ENCODE measurements at regions not wholly inside any gene's neighbourhood (a gene's known extent, or its start where the extent isn't known, plus 50 kb on each side); places are given as distances from the start of the nearest gene placed in this dataset.

DNA sequence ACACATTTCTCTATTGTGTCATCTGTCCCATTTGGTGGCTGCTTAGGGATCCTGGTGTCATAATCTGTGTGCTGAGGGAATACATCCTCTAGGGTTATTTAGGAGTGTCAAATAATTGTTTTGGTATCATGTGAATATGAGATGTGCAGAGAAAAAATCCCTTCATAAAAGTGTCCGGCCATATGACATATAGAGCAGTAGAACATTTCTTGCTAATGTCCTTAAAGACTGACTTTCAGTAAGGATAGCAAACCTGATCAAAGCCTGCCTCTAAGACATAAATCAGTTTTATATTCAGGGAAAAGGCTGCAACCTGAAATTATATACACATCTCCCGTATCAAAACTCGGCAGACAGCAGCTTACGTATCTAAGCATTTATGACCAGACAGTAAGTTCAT lies 211.6 kb downstream of the ADAM29 start:
- DNase-seq: no peak

DNA sequence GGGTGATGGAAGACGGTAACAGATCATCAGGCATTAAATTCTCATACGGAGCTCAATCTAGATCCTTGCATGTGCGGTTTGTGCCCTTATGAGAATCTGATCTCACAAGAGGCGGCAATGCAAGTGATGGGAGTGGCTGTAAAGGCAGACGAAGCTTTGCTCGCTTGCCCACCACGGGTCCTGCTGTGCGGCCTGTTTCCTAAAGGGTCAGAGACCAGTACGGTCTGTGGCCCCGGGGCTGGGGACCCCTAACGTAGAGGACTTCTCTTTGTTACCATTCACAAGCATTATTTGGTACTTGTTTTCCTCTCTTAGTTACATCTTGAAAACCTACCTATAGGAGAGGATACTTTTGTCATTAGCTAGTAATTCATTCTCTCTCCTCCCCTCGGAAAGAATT lies 221.0 kb downstream of the ADAM29 start:
- DNase-seq: no peak

DNA sequence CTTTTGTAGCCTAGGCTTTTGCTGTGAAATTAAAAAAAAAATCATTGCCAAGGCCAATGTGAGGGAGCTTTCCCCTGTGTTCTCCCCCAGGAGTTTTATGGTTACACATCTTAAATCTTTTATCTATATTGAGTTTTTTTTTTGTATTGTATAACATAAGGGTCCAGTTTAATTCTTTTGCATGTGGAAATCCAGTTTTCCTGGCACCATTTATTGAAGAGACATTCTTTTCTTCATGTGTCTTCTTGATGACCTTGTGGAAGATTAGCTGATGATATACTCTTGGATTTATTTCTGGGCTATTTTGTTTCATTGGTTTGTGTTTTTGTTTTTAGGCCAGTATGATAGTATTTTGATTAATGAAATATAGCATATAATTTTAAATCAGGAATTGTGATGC lies 225.0 kb downstream of the ADAM29 start:
- no peak for DNase-seq

DNA sequence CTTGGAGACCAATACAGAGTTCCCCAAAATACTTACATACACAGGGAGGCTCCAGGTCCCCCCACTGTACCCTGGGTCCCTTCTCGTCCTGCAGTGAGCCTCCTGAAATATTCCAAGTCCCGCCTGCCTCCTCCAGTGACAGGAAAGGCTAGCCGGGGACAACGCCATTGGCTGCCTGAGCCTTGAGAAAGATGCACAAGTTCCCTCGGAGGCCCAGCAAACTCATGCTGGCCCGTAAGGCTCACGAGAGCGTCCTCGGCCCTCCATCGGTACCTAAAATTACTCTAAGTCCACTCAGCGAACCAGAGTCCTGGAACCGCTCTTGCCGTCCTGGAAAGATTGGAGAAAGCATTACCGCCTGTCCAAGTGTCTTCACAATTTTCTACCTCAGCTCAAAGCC lies 228.6 kb downstream of the ADAM29 start:
- no peak for DNase-seq

DNA sequence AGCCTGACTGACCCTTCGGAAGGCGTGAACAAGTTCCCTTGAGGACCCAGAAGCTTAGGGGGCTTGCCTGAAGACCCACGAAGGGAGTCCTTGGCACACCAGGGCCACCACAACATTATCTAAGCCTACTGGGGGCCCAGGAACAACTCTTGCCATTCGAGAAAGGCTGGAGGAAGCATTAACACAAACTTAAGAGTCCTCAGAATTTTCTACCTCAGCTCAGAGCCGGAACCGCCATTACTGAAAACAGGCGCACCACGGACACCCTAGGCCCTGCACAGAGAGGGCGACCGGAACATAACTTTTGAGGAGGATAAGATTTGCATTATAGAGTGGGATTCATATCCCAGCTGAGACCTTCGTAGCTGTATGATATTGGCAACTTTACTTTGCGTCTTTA lies 229.1 kb downstream of the ADAM29 start:
- DNase-seq: no peak

DNA sequence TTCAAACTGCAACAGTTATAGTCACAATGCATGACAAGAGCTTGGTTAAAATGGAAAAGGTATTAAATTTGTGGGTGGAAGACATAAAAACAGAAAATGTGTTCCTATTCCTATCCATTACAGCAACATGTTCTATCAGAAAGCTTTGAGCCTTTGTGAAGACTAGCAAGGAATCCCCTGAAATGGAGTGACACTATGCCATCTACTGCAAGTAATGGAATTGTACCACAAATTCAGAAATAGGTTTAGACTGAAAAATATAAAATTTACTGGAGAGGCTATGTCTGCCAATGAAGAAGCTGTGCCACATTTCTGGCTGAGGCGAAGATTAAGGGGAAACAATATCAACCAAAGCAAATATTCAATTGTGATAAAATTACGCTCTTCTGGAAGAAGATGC lies 247.9 kb downstream of the ADAM29 start:
- no peak for DNase-seq

DNA sequence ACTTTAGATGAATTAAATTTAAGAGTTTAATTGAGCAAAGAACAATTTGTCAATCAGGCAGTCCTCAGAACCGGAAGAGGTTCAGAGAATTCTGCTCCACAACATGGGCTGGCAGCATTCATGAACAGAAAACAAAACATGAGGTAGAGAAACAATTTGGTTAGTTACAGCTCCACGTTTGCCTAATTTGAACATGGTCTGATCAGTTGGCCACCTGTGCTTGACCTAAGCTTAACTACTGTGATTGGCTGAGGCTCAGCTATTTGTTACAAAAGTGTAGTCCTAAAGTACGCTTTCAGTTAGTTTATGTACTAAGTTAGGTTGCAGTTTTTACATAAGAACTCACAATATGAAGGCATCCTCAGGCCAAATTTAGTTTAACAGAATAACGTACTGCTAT lies 258.6 kb downstream of the ADAM29 start:
- DNase-seq: no peak

DNA sequence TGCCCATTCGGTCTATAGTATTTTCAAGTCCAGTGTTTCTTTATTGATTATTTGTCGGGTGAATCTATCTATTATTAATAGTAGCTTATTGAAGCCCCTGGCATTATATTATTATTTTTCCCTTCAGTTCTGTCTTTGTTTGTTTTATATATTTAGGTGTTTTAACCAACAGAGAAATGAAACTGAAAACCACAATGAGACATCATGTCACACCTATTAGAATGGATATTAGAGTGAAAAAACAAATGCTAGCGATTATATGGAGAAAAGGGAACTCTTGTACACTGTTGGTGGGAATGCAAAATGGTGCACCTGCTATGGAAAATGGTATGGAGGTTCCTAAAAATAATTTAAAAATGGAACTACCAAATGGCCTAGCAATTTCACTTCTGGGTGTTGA lies 272.5 kb downstream of the ADAM29 start:
- no peak for DNase-seq

DNA sequence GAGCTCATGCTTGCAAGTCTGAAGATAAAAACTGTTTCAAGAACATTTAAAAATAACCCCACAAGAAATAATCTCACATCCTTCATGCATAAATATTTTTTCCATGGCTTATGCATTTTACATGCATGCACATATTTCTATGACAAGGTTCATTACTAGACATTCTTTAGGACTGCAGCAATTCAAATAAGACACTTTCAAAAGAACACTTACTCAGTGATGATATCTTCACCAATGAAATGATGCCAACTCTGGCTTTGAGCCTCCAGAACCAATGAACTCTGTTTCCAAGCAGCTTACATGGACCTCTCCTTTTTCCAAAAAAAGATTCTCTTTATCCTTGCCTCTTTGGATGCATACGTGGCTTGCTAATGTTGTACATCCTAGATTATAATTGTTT lies 279.9 kb downstream of the ADAM29 start:
- no peak for DNase-seq

DNA sequence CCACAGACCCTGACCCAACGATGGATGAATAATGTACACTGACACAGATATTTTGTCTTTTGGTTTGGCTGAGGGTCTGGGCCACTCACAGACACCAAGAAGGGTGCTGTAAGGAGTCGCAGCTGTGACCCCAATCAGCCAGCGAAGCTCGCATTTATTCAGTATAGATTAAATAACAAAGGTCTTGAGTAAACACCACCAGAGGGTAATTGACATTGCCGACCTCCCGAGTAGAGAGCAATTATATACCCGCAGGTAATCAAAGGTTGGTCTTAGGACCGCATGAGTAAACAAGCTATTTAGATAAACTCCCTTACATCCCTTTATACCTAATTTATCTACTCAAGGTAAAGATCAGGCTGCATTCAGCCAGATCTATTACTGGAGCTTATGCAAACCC lies 297.1 kb downstream of the ADAM29 start:
- no peak for DNase-seq

DNA sequence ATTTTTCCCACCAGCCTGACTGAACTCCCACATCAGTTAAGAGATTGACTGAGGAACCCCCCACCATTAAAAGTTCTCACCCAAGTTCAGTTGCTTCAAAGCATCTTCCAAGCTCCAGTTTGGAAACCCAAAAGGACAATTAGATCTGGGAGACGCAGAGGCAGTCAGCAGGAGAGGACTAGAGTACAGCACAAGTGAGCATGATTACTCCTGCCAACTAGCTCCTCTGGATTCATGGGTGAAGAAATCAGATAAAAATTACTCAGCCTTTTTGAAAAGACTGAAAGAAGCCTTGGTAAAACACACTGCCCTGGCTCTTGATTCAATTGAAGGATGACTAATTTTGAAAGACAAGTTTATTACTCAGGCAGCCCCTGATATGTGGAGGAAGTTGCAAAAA lies 297.5 kb downstream of the ADAM29 start:
- DNase-seq: no peak

DNA sequence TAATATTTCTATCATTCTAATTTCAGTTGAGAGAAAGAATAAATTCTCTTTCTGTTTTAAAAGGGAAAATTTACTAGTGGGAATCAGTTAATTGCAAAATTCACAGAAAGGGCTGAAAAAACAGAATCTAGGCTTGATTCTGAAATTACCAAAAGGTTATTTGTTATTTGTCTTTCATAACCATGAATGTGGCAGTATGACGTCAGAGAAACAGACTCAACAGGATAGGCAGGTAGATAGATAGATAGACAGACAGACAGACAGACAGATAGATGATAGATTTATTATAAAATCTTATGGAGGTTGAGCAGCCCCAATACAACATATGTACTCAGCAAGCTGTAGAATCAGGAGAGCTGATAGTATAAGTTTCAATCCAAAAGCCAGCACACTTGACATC lies 311.0 kb downstream of the ADAM29 start:
- no peak for DNase-seq

DNA sequence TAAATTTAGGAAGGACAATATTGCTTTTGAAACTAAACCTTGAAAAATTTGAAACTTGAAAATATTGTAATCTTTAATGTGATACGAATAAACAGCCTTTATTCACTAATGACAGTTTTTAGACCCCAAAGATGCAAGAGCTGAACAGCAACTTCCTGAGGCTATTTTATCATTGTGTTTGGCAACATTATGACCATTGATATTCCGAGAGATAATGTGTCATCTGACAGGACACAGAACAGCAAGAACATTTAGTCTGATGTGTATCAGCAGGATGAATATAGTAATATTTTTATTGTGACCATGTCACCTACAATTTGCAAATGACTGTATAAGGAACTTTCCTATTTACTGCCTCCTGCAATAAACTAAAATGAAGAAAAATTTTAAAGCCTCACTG lies 316.0 kb downstream of the ADAM29 start:
- DNase-seq: no peak

DNA sequence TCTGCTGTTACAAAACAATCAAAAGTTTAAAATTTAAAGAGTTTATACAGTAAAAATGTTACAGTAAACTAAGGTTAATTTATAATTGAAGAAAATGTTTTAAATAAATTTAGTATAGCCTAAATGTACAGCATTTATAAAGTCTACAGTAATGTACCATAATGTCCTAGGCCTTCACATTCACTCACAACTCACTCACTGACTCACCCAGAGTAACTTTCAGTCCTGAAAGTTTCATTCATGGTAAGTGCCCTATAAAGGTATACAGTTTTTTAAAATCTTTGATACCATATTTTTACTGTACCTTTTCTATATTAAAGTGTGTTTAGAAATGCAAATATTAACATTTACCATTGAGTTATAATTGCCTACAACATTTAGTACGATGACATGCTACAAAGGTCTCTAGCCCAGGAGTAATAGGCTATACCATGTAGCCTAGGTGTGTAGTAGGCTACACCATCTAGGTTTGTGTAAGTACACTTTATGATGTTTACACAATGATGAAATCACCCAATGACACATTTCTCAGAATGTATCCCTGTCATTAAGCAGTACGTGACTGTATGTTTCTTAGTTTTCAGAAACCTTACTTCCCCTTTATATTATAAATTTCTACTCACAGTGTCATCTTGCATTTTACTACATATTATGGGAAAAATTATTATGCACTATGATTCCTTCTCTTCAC lies 320.8 kb downstream of the ADAM29 start:
- DNase-seq: no peak

DNA sequence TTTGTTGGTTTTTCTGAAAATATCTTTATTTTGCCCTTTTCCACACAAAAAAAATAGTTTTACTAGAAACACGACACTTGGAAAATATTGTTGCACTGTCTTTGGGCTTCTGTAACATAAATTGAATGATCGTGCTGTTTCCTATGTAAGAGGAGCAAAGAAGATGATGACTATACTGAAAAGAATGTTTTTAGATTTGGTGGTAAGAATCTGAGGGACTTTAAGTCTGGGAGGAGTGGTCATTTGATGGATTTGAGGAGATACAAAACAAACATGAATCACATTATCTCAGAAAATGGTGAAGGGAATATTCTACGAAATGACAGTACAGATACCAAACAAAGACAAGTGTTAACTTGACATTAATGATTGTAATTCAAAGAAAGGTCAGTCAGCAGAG lies 328.8 kb downstream of the ADAM29 start:
- DNase-seq: no peak

DNA sequence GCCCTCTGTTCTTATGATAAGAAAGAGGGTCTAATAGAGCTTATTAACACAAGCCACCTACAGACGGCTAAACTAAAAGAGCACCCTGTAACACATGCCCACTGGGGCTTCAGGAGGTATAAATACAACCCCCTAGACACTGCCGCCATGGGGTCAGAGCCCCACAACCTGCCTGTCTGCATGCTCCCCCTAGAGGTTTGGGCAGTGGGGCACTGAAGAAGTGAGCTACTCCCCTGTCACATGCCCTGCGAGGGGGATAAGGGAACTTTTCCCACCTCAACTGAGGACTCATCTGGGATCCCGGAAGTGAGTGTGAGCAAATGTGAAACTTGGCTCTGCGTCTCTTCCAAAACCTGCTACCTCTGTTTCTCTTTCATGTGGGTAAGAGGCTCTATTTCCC lies 334.5 kb downstream of the ADAM29 start:
- no peak for DNase-seq

DNA sequence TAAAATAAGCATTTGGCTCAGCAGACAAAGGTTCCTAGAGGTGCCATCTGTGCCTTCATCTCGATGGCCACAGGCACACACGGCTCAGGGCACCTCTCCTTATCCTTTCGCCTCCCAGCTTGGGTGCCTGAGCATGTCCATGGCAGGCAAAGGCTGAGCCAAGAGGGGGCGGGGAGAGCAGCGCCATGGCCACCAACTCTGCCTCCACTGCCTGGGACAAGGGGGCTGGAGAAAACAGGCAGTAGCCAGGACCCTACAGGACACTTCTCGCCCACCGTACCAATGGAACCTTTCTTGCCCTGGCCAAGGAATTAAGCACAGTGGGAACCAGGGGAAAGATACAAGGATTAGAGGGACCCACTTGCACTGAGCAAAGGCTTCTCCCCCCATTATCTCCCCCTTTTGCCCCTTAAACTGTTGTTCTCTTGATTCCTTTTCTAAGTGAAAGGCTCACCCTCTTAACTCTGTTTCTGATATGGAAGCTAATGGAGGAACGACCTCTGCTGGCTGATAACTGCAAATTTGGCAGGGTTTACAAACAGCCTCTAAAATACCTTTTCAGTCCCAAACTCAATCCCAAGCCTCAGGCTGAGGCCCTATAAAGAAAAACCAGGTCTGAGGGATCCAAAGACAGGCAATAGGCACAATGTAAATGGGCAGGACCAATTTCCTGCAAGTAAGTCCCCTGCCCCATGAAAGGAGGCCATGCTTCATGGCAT lies 335.2 kb downstream of the ADAM29 start:
- no peak for DNase-seq

DNA sequence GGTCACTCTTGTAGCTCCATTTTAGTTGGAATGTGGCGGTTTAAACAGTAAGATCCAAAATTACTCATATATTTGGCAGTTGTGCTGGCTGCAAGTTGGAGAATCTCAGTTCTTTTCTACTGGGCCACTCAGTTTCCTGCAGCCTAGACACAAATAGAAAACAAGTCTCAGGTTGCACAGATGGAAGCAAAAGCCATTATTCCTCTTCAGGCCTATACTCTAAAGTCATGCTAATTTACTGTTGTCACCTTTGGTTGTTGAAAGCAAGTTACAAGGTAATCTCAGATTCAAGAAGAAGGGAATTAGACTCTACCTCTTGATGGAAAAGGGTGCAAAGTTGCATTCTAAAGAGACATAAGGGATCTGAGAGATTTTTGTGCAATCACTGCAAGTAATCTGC lies 345.4 kb downstream of the ADAM29 start:
- DNase-seq: no peak

DNA sequence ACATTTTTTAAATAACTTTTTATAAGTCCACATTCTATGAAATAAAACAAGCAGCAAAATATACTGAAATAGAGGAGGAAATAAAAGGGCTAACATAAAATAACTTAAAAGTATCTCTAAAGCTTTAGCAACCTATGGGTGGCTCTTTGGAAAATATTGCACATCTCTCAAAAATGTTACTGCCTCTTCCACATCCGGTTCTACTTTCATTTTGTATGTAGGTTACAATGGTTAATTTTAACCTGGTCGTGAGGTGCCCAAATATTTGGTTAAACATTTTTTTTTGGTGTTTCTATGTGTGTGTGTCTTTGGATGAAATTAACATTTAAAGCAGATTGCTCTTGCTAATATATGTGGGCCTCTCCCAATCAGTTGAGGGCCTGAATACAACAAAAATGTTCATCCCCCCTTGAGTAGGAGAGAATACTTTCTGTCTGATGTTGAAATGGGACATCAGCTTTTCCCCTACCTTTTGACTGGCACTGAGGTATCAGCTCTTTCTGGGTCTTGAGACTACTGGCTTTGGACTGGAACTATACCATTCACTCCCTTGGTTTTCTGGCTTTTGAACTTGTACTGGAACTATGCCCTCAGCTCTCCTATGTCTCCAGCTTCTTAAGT lies 353.0 kb downstream of the ADAM29 start:
- DNase-seq: no peak

DNA sequence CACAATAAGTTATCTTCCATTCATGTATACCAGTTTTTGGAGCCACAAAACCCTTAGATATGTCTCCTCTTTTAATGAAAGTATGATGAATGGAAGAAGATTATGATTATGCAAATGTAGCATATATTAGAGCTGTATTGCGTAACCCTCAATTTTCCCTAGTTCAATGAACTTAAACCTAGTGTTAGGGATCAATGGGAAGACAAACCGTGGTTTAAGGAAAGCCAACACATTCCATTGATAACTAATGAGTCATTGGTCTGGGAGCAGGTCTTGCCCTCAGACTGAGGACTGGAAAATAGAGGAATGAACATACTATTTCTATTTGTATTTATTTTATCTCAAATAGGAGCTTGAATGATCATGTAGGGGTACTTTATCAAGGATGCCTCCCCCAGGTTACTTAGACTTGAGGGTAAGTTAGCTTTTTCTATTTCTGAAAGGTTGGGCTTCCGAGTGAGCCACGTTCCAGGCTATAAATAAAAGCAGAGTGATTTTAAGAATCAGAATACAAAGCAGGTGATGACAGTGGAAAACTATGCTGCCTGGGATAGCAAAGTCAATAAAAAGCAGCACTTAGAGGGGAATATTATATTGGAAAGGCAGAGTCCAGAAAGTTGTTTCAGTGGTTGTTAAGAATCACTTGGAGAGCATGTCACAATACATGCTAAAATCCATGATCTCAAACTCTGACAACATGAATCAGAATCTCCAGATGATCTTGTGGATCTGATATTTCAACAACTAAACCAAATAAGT lies 356.0 kb downstream of the ADAM29 start:
- DNase-seq: no peak

DNA sequence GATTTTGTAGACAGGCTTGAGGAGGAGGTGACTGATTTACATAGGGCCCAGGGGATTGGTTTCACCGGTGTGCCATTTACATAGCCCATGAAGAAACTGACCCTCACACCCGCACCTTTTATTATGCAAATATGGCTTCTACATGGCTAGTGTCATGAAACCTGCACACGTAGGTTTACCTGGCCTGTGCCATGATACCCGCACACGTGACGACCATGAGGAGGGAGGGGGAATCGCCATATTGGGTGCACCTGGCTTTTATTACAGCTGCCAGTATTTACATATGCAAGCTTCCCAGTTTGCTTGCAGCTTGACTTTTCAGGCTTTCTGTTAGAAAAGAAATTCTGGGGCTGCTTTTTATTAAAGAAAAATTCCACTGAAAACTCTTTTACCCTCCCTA lies 359.7 kb downstream of the ADAM29 start:
- DNase-seq: no peak

DNA sequence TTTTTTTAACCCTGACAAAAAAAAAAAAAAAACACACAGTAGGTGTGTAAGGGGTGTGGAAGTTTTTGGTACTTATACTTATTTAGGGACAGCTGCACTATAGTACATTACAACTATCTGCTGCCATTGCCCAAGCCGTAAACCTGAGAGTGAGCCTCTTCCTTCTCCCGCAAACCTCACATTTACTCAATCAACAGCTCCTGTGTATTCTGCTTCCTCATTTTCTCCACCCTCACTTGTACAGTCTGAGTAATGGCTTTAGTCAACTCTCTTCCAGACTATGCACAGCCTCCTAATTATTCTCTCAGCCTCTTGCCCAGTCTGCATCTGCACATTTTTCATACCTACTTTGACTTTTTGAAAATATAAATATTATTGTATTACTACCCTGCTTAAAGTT lies 362.0 kb downstream of the ADAM29 start:
- DNase-seq: no peak

DNA sequence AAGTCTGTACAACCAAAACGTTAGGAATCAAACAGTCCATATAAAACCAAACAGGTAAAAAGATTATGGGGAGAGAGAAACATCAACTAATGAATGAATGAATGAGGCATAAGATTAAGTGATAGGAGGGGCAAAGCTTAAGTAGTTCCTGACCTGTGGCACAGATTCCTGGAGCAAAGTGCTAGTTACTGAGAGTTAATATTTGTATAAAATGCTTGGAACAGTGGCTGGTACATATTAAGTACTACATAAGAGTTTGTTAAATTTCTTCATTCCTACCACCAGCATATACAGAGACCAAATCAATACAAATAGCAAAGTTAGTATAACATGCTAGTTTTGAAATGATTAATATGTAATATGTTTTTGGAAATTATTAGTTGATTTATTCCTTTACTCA lies 363.7 kb downstream of the ADAM29 start:
- no peak for DNase-seq

DNA sequence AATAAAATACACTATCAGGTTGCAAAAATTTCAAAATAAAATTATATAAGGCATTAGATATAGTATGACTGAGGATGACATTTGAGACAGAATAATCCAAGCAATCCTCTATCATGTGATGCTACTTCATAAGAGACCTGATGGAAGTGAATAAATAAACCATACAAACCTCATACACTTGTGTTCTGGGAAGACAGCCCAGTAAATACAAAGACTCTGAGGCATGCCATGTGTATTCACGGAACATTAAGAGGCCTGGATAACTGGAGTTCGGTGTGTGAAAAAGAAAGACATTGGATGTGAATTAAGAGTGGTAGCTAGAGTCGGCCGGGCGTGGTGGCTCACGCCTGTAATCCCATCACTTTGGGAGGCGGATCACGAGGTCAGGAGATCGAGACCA lies 364.2 kb downstream of the ADAM29 start:
- no peak for DNase-seq
